ENCODE measurements at regions not wholly inside any gene's neighbourhood (a gene's known extent, or its start where the extent isn't known, plus 50 kb on each side); places are given as distances from the start of the nearest gene placed in this dataset.

DNA sequence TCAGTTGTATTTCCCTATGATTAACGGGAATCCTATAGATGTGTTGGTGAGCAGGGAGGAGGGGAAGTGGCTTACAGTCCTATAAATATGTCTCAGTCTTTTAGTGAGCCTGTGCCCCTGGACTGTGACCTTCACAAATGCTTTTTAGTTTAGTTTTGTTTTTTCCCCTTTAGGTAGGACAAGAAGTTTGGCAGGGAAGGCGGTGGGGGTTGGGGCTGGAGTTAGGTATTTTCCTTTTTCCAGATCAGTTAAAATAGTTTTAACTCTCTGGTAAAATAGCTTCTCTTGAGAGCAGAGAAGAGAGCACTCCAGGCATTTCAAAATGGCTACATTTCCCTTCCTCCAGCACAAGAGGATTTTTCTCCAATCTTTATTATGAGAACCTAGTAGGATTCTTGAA lies 272.1 kb downstream of the SPATA31D1 start:
- in situ Hi-C loops (cut with HindIII; ENCODE audit: low pct_ligation_motif_present, low pct_unique_long_range_greater_than_20kb, low sequenced_read_pairs) = no loop called here
- no peak for DNase-seq

DNA sequence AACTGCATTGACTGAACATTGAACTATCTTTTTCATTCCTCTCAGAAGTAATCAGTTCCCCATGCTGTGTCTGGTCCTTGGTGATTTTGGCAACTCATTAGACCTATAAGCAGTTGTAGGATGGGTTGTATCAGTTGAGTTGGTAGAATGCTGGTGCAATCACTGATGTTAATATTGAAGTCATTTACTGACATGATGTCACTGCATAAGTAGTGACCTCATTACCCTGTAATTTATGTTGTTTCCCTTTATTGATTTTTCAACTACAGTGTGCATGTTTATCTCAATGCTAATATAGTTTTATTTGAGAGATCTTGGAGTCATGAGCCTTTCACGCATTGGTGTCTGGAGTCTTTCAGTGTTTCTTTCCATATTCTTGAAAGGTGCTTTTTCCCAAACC lies 275.0 kb downstream of the SPATA31D1 start:
- DNase-seq = no peak
- in situ Hi-C loops (cut with HindIII; ENCODE audit: low pct_ligation_motif_present, low pct_unique_long_range_greater_than_20kb, low sequenced_read_pairs) = no loop called here

DNA sequence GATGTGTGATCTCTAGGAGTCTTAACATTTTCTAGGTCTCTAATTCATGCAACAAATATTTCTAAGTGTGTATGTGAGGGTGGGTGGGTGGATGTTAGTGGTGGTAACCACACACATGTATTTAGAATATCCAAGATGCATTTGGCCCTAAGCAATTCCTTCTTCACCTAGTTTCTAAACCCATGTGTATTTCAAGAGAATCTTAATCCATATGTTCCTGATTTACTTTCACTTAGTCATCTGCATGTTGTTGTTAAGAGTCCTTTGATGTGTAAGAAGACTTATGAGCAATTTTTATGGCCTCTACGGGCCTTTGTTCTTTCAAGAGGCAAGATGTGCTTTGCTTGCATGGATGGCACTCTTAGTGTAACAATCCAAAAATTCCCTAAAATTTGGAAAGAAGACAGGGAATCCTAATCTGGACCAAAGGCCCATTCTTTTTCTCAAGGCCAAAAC lies 282.6 kb downstream of the SPATA31D1 start:
- no peak for DNase-seq
- in situ Hi-C loops (cut with HindIII; ENCODE audit: low pct_ligation_motif_present, low pct_unique_long_range_greater_than_20kb, low sequenced_read_pairs) = no loop called here

GRCh38 chr9:82273121-82273520 lies 284.5 kb downstream of the SPATA31D1 start:
- in situ Hi-C loops (cut with HindIII; ENCODE audit: low pct_ligation_motif_present, low pct_unique_long_range_greater_than_20kb, low sequenced_read_pairs) = no loop called here
- no peak for DNase-seq

GRCh38 chr9:82275258-82275927 lies 286.8 kb downstream of the SPATA31D1 start:
- no peak for DNase-seq
- in situ Hi-C loops (cut with HindIII; ENCODE audit: low pct_ligation_motif_present, low pct_unique_long_range_greater_than_20kb, low sequenced_read_pairs) = no loop called here

- no peak for DNase-seq
- in situ Hi-C loops (cut with HindIII; ENCODE audit: low pct_ligation_motif_present, low pct_unique_long_range_greater_than_20kb, low sequenced_read_pairs) = no loop called here
Observed at GRCh38 chr9:82281066-82281465, 292.5 kb downstream of the SPATA31D1 start.

- DNase-seq = no peak
- in situ Hi-C loops (cut with HindIII; ENCODE audit: low pct_ligation_motif_present, low pct_unique_long_range_greater_than_20kb, low sequenced_read_pairs) = no loop called here
Observed at GRCh38 chr9:82284758-82285157, 296.2 kb downstream of the SPATA31D1 start.

DNA sequence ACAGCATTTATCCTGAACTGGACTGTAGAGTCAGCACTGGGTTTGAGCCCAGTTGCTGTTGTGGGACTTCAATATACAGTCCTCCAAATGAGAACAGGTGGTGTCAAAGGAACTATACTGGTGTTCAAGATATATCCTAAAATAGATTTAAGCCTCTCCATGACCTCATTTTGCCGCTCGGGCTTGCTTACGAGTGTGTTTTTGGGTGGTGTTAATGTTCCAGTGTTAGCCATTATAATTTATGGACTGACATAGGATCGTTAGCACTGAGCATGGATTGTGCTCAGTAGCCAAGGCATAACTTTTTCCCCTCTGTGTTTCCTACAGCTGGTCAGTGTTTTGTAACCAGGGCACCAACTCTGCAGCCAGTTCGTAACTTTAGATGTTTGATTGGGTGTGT lies 306.6 kb downstream of the SPATA31D1 start:
- in situ Hi-C loops (cut with HindIII; ENCODE audit: low pct_ligation_motif_present, low pct_unique_long_range_greater_than_20kb, low sequenced_read_pairs) = no loop called here
- no peak for DNase-seq

GRCh38 chr9:82299870-82300269 lies 311.3 kb downstream of the SPATA31D1 start:
- no peak for DNase-seq
- in situ Hi-C loops (cut with HindIII; ENCODE audit: low pct_ligation_motif_present, low pct_unique_long_range_greater_than_20kb, low sequenced_read_pairs) = no loop called here

DNA sequence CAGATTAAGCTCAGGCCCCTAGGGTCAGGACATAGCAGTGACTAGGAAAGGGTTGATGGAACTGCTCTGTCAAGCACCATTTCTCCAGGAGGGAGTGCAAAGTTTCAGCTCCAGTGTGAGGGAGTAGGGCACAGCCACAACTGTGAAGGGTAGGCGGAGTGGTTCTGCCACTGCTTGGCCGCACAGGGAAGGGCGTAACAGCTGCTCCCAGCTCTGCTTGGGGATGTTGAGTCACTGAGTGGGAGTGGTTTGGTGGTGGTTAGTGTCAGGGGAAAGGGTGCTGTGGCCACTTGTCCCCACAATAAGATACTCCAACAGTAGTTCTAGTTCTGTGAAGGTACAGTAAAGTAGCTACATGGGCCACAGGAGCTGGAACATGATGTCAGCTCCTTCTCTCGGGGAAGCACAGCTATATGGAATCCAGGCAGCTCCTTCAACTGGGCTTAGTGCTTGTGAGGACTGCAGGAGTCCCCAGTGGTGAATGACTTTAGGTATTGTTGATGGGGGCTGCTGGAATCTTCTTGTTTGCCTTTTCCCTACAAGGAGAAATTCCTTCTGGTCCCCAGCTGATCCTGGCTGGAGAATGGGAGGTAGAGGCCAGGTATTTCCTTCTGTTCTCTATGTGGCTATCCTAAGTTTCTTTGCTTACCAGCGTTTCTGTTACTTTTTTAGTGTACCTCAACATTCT lies 314.5 kb downstream of the SPATA31D1 start:
- in situ Hi-C loops (cut with HindIII; ENCODE audit: low pct_ligation_motif_present, low pct_unique_long_range_greater_than_20kb, low sequenced_read_pairs) = no loop called here
- DNase-seq = no peak

- no peak for DNase-seq
- in situ Hi-C loops (cut with HindIII; ENCODE audit: low pct_ligation_motif_present, low pct_unique_long_range_greater_than_20kb, low sequenced_read_pairs) = no loop called here
Observed at GRCh38 chr9:82308836-82309235, 320.3 kb downstream of the SPATA31D1 start.

DNA sequence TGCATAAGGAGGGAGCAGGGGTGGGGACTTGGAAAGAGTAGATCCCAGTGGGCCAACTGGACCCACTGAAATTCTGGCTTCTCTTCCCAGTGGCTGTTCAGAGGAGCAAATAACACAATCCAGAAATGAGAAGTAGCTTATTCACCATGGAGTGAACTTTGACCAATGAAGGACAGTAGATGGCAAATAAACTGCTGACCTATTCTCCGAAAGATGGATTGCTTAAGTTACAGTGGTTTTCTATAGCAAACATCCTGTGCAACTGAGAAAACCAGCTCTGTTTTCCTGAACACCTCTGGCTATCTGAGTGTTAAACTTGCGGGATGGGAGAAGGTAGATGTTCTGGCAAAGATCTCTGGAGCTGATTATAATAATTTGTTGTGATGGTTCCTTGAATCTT lies 325.1 kb downstream of the SPATA31D1 start:
- in situ Hi-C loops (cut with HindIII; ENCODE audit: low pct_ligation_motif_present, low pct_unique_long_range_greater_than_20kb, low sequenced_read_pairs) = no loop called here
- DNase-seq = no peak

GRCh38 chr9:82320566-82320965 lies 332.0 kb downstream of the SPATA31D1 start:
- in situ Hi-C loops (cut with HindIII; ENCODE audit: low pct_ligation_motif_present, low pct_unique_long_range_greater_than_20kb, low sequenced_read_pairs) = no loop called here
- DNase-seq = no peak

GRCh38 chr9:82325907-82326306 lies 337.3 kb downstream of the SPATA31D1 start:
- DNase-seq = no peak
- in situ Hi-C loops (cut with HindIII; ENCODE audit: low pct_ligation_motif_present, low pct_unique_long_range_greater_than_20kb, low sequenced_read_pairs) = no loop called here

- in situ Hi-C loops (cut with HindIII; ENCODE audit: low pct_ligation_motif_present, low pct_unique_long_range_greater_than_20kb, low sequenced_read_pairs) = no loop called here
- no peak for DNase-seq
Observed at GRCh38 chr9:82327641-82328040, 339.1 kb downstream of the SPATA31D1 start.

- DNase-seq = no peak
- in situ Hi-C loops (cut with HindIII; ENCODE audit: low pct_ligation_motif_present, low pct_unique_long_range_greater_than_20kb, low sequenced_read_pairs) = no loop called here
Observed at GRCh38 chr9:82331079-82331478, 342.5 kb downstream of the SPATA31D1 start.

DNA sequence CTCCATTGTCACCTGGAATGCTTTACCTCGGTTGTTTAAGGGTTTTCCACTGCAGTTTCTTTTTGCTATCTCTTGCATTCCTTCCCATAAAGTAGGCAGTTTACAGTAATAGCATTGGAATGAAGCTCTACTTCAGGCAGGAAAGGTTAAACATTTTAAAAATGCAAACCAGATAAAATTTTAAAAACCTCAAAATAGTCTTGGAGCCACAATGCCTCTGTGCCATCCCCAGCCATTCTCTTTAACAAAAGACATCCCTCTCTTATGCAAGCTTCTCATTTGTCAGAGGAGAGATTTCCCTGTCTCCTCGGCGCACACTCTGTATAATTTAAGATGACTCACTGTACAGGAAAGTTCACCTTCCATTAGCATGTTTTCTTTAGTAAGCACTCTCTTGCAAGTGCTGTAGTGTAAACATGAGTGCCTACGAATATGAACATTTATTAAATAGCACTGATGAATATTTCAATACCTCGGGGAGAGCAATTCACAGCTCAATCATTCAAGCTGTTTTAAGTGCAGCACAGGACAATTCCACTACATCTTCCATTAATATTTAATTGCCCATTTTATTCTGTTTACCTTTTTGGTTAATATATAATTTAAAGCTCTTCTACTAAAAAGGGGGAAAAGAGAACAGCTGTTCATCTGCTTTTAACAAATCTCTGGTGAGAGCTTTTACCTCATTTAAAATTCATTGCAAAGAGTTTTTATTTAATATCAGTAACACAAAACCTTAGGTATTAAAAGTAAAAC lies 343.6 kb downstream of the SPATA31D1 start:
- peak; percentile 44 for DNase-seq
- in situ Hi-C loops (cut with HindIII; ENCODE audit: low pct_ligation_motif_present, low pct_unique_long_range_greater_than_20kb, low sequenced_read_pairs) = no loop called here

GRCh38 chr9:82332774-82333152 lies 344.2 kb downstream of the SPATA31D1 start:
- DNase-seq = peak; percentile 3
- in situ Hi-C loops (cut with HindIII; ENCODE audit: low pct_ligation_motif_present, low pct_unique_long_range_greater_than_20kb, low sequenced_read_pairs) = no loop called here

GRCh38 chr9:82333671-82334070 lies 345.1 kb downstream of the SPATA31D1 start:
- in situ Hi-C loops (cut with HindIII; ENCODE audit: low pct_ligation_motif_present, low pct_unique_long_range_greater_than_20kb, low sequenced_read_pairs) = no loop called here
- no peak for DNase-seq

DNA sequence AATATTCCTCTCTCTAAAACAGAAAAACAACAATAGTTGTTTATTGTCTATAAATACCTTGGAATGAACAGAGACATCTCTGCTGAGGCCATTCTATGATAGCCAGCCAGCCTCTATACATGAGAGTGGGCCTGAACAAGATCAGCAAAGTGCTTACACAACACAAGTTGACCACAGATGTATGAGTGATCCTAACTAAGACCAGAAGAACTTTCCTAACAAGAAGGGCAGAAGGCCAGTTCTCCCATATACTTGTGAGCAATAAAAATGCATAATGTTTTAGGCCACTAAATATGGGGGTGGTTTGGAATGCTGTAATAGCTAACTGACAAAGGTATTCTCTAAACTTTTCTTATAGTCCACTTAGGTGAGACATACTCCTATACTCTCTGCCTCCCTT lies 345.7 kb downstream of the SPATA31D1 start:
- DNase-seq = no peak
- in situ Hi-C loops (cut with HindIII; ENCODE audit: low pct_ligation_motif_present, low pct_unique_long_range_greater_than_20kb, low sequenced_read_pairs) = no loop called here

Data from ACHN (cell line).